ENCODE measurements at regions not wholly inside any gene's neighbourhood (a gene's known extent, or its start where the extent isn't known, plus 50 kb on each side); places are given as distances from the start of the nearest gene placed in this dataset.

- Histone ChIP-seq H3K9me3 (replicated peaks; ENCODE audit: control insufficient read depth, insufficient read depth, low read length) (no peaks in the 10 kb centered on the region), H3K27ac (ENCODE audit: control insufficient read depth, insufficient read depth) (no peak overlapping the region), H4K20me1 (ENCODE audit: control insufficient read depth, insufficient read depth) (no peaks in the 10 kb centered on the region), H2AFZ (ENCODE audit: control insufficient read depth, low read depth, low read length) (no peak overlapping the region), H3K4me2 (ENCODE audit: control insufficient read depth, insufficient read depth) (no peak overlapping the region), H3K4me1 (ENCODE audit: control insufficient read depth, insufficient read depth, low read length) (no peaks in the 10 kb centered on the region), H3K79me2 (ENCODE audit: control insufficient read depth, insufficient read depth, low read length) (no peaks in the 10 kb centered on the region), H3K36me3 (ENCODE audit: control insufficient read depth in 2 of 2, insufficient read depth in 2 of 2, low read length in 1 of 2) (no peaks in the 10 kb centered on the region), H3K4me3 (no peak overlapping the region), H3K27me3 (replicated peaks in 1 of 2; ENCODE audit: control insufficient read depth in 2 of 2, insufficient read depth in 2 of 2, low read length in 1 of 2) (no peaks in the 10 kb centered on the region), H3K9ac (ENCODE audit: control insufficient read depth, insufficient read depth, low read length) (no peak overlapping the region)
- in situ Hi-C loops (cut with MboI): no loop called here
- CTCF ChIA-PET: no interaction called here
- ATAC-seq (no peak), DNase-seq (ENCODE audit: low read depth, low spot score) (no peak), FAIRE-seq (no peak)
- TF ChIP-seq HSF1 (IDR thresholded peaks at IDR 0.05; ENCODE audit: low read depth, low read length) (no peak), ZNF24 (IDR thresholded peaks at IDR 0.05) (no peak), CEBPB (IDR thresholded peaks at IDR 0.05; ENCODE audit: borderline replicate concordance in 1 of 2, low read depth in 2 of 2, low read length in 2 of 2) (no peak), FOXK2 (IDR thresholded peaks at IDR 0.05) (no peak), SMAD5 (IDR thresholded peaks at IDR 0.05; ENCODE audit: low read depth) (no peak), ZBTB11 (CRISPR knock-in tag; IDR thresholded peaks at IDR 0.05) (no peak), BCLAF1 (IDR thresholded peaks at IDR 0.05) (no peak), TBL1XR1 (IDR thresholded peaks at IDR 0.05; ENCODE audit: low read depth, low read length) (no peak), NRF1 (conservative IDR thresholded peaks at IDR 0.05; ENCODE audit: low read depth, low read length) (no peak), SIX5 (IDR thresholded peaks at IDR 0.05; ENCODE audit: low read depth, low read length, severe bottlenecking) (no peak), USF2 (IDR thresholded peaks at IDR 0.05; ENCODE audit: borderline replicate concordance, low read depth, low read length) (no peak), KAT2A (conservative IDR thresholded peaks at IDR 0.05; ENCODE audit: control insufficient read depth, low read depth, low read length) (no peak)
- RAD21 ChIA-PET (ENCODE audit: unreplicated experiment): no interaction called here
- no TSS peak for BruUV-seq (replicated peaks)
- intact Hi-C loops (cut with micrococcal nuclease; ENCODE audit: unreplicated experiment): no loop called here
- SMC1A ChIA-PET (ENCODE audit: uncharacterized antibody, unreplicated experiment): no interaction called here
- POLR2A ChIA-PET: no interaction called here
Measured at GRCh38 chr5:167320019-167320418, 971.4 kb upstream of the WWC1 start.

All from GM12878 (cell line).